ENCODE measurements at regions not wholly inside any gene's neighbourhood (a gene's known extent, or its start where the extent isn't known, plus 50 kb on each side); places are given as distances from the start of the nearest gene placed in this dataset.
"Not testable (repeated sequence)": the region's sequence is repeated elsewhere in the genome, so short reads cannot be mapped to it uniquely, and the experiment has no call there.

DNA sequence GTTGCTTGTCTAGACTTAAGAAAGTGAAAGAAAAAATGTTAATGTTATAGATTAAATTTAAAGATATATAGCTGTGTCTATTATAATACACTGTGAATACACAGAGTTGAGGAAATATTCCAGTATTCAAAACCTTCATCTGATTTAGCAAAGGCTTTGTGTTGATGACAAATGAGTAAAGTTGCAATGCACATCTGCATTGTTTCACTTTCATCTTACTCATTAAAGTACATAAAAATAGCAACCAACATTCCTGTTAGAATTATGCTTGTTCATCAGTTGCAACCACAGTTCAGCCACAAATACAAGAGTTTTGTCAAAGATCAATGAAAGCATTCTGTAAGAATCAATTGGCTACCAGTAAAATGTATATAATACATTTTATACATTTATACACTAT lies 346.4 kb upstream of the SLC7A11 start:
- Histone ChIP-seq H3K4me1 (ENCODE audit: control insufficient read depth in 1 of 2, insufficient read depth in 1 of 2, low read depth in 1 of 2, low read length in 1 of 2) (no peaks in the 10 kb centered on the region), H3K27me3 (no peaks in the 10 kb centered on the region), H3K36me3 (no peaks in the 10 kb centered on the region), H3K4me3 (ENCODE audit: low read depth in 1 of 2, low read length in 1 of 2) (no peak overlapping the region), H3K27ac (no peak overlapping the region), H3K9me3 (no peaks in the 10 kb centered on the region)
- TF ChIP-seq, protein P1, sequence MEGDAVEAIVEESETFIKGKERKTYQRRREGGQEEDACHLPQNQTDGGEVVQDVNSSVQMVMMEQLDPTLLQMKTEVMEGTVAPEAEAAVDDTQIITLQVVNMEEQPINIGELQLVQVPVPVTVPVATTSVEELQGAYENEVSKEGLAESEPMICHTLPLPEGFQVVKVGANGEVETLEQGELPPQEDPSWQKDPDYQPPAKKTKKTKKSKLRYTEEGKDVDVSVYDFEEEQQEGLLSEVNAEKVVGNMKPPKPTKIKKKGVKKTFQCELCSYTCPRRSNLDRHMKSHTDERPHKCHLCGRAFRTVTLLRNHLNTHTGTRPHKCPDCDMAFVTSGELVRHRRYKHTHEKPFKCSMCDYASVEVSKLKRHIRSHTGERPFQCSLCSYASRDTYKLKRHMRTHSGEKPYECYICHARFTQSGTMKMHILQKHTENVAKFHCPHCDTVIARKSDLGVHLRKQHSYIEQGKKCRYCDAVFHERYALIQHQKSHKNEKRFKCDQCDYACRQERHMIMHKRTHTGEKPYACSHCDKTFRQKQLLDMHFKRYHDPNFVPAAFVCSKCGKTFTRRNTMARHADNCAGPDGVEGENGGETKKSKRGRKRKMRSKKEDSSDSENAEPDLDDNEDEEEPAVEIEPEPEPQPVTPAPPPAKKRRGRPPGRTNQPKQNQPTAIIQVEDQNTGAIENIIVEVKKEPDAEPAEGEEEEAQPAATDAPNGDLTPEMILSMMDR (IDR thresholded peaks at IDR 0.05), result no peak

DNA sequence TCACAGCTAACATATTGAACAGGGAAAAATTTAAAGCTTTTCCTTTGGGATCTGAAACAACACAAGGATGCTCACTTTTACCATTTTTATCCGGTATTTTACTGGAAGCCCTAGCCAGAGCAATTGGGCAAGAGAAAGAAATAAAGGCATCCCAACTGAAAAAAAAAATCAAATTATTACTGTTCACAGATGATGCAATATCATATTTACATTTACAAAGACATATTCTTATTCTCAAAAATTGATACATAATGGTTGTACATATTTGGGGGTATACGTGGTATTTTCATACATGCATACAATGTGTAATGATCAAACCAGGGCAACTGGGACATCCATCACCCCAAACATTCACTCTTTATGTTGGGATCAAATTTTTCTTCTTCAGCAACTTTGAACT lies 337.0 kb upstream of the SLC7A11 start:
- Histone ChIP-seq H3K9me3 (no peaks in the 10 kb centered on the region), H3K36me3 (no peaks in the 10 kb centered on the region), H3K4me1 (ENCODE audit: control insufficient read depth in 1 of 2, insufficient read depth in 1 of 2, low read depth in 1 of 2, low read length in 1 of 2) (no peaks in the 10 kb centered on the region), H3K27me3 (no peaks in the 10 kb centered on the region), H3K27ac (no peak overlapping the region), H3K4me3 (ENCODE audit: low read depth in 1 of 2, low read length in 1 of 2) (no peak overlapping the region)
- TF ChIP-seq, protein P1 (IDR thresholded peaks at IDR 0.05), result no peak

DNA sequence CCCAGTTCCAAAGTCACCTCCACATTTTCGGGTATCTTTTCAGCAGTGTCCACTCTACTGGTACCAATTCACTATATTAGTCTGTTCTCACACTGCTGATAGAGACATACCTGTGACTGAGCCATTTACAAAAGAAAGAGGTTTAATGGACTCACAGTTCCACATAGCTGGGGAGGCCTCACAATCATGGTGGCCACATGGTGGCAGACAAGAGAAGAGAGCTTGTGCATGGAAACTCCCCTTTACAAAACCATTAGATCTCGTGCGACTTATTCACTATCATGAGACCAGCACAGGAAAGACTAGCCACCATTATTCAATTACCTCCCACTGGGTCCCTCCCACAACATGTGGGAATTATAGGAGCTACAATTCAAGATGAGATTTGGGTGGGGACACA lies 335.7 kb upstream of the SLC7A11 start:
- H3K4me3 ChIP-seq (ENCODE audit: low read depth in 1 of 2, low read length in 1 of 2); H3K4me1 ChIP-seq (ENCODE audit: control insufficient read depth in 1 of 2, insufficient read depth in 1 of 2, low read depth in 1 of 2, low read length in 1 of 2); H3K36me3 ChIP-seq; H3K9me3 ChIP-seq; H3K27ac ChIP-seq; H3K27me3 ChIP-seq: not testable (repeated sequence)

DNA sequence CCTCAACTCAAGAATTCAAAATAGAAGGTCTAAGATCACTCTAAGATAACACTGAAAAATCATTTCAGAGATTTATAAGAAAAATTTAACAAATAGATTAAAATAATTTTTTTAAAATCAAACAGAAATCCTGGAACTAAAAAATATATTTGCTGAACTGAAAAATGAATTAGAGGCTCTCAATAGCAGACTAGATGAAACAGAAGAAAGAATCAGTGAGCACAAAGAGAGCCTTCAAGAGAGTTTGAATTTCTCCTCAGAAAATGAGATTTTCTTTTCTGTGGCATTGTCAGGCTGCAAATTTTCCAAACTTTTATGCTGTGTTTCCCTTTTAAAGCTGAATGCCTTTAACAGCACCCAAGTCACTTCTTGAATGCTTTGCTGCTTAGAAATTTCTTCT lies 335.0 kb upstream of the SLC7A11 start:
- no peaks in the 10 kb centered on the region for H3K4me1 ChIP-seq (ENCODE audit: control insufficient read depth in 1 of 2, insufficient read depth in 1 of 2, low read depth in 1 of 2, low read length in 1 of 2)
- no peaks in the 10 kb centered on the region for H3K36me3 ChIP-seq
- no peak overlapping the region for H3K27ac ChIP-seq
- TF ChIP-seq, protein P1 (IDR thresholded peaks at IDR 0.05), result no peak
- no peak overlapping the region for H3K4me3 ChIP-seq (ENCODE audit: low read depth in 1 of 2, low read length in 1 of 2)
- no peaks in the 10 kb centered on the region for H3K27me3 ChIP-seq
- no peaks in the 10 kb centered on the region for H3K9me3 ChIP-seq

DNA sequence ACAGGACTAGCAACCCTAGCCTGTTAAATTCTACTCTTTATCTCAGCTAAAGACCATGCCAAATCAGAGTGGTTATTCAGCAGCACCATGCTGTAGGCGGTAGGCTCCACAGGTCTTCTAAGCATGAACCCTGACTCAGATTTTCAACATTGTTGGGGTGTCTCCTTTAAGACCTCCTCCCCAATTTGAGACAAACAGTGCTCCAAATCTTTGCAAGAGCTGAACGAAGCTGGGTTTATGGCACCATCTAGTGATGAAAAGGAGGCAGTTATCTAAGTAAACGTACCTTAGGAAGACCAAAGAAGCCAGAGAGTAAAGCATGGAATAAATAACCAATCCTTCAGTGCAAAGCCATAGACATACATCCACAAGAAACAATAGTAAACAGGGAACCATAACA lies 334.5 kb upstream of the SLC7A11 start:
- Histone ChIP-seq H3K27me3 (no peaks in the 10 kb centered on the region), H3K4me3 (ENCODE audit: low read depth in 1 of 2, low read length in 1 of 2) (no peak overlapping the region), H3K27ac (no peak overlapping the region), H3K4me1 (ENCODE audit: control insufficient read depth in 1 of 2, insufficient read depth in 1 of 2, low read depth in 1 of 2, low read length in 1 of 2) (no peaks in the 10 kb centered on the region), H3K9me3 (no peaks in the 10 kb centered on the region), H3K36me3 (no peaks in the 10 kb centered on the region)
- TF ChIP-seq, protein P1 (IDR thresholded peaks at IDR 0.05), result no peak

DNA sequence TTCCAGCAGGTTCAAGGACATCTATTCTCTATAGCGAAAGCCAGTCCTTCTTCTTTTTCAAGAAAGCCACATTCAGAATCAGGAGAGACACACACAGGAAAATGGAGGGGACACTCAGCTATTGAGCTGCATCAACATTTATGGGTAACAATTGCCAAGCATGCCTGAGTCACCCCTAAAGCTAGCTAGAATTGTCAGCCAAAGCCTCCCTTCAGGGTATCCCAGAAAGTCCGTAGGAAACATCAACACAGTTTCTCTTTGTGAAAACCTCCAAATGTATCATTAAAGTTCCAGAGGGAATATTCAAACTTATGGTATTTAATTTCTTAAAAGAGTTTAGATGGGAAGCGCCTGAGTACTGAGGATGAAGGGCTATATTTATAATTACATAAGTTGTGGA lies 331.1 kb upstream of the SLC7A11 start:
- TF ChIP-seq, protein P1 (IDR thresholded peaks at IDR 0.05), result no peak
- Histone ChIP-seq H3K9me3 (no peaks in the 10 kb centered on the region), H3K27me3 (no peaks in the 10 kb centered on the region), H3K36me3 (no peaks in the 10 kb centered on the region), H3K4me1 (ENCODE audit: control insufficient read depth in 1 of 2, insufficient read depth in 1 of 2, low read depth in 1 of 2, low read length in 1 of 2) (no peaks in the 10 kb centered on the region), H3K27ac (no peak overlapping the region), H3K4me3 (ENCODE audit: low read depth in 1 of 2, low read length in 1 of 2) (no peak overlapping the region)
